ENCODE measurements at regions not wholly inside any gene's neighbourhood (a gene's known extent, or its start where the extent isn't known, plus 50 kb on each side); places are given as distances from the start of the nearest gene placed in this dataset.

DNA sequence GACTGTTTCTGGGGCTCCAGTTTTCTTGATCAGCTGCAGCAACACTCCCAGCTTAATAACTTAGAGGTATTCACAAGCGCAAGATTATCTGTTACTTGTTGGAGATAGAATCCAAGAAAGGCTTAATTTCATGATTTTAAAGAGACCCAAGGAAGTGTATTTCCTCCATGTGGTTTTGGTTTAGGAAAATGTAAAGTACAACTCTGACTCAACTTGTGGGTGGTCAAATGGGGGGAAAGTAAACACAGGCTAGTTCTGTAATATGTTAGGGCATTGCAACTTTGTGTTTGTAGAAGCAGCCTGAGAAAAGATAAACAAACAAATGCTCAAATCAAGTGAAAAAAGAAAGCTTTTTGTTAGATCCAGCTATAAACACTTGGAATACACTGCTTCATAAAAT lies 90.1 kb upstream of the COL3A1 start:
- H3K36me3 ChIP-seq = no peaks in the 10 kb centered on the region
- no peaks in the 10 kb centered on the region for H3K9me3 ChIP-seq (replicated peaks in 1 of 11)
- no peak overlapping the region for H3K9ac ChIP-seq
- TF ChIP-seq Cebpa-rat (IDR thresholded peaks at IDR 0.05) = no peak
- H3K27ac ChIP-seq = peak overlapping the region in 2 of 11 experiments; percentile 1 to 15; a peak in 2 of 22 replicates
- no peak overlapping the region for H3K4me3 ChIP-seq
- peak overlapping the region in 9 of 11 experiments; percentile 15 to 71 (median 24); a peak in 10 of 22 replicates for H3K4me2 ChIP-seq
- no peaks in the 10 kb centered on the region for H3K27me3 ChIP-seq
- no peaks in the 10 kb centered on the region for H4K20me1 ChIP-seq
- H3K4me1 ChIP-seq = peaks cover 0 to 15% (median 8%) of the 10 kb centered on the region in 10 experiments; a peak in 12 of 20 replicates

GRCh38 chr2:188884517-188884916 lies 89.7 kb upstream of the COL3A1 start:
- Histone ChIP-seq H3K27ac (peak overlapping the region in 1 of 11 experiments; percentile 15; a peak in 1 of 22 replicates), H3K27me3 (no peaks in the 10 kb centered on the region), H3K9me3 (replicated peaks in 1 of 11) (no peaks in the 10 kb centered on the region), H3K9ac (no peak overlapping the region), H4K20me1 (no peaks in the 10 kb centered on the region), H3K4me2 (peak overlapping the region in 5 of 11 experiments; percentile 24 to 71 (median 37); a peak in 7 of 22 replicates), H3K36me3 (no peaks in the 10 kb centered on the region), H3K4me1 (peaks cover 0 to 15% (median 8%) of the 10 kb centered on the region in 10 experiments; a peak in 12 of 20 replicates), H3K4me3 (no peak overlapping the region)
- no peak; a peak in 1 of 22 replicates for TF ChIP-seq Cebpa-rat (IDR thresholded peaks at IDR 0.05)

DNA sequence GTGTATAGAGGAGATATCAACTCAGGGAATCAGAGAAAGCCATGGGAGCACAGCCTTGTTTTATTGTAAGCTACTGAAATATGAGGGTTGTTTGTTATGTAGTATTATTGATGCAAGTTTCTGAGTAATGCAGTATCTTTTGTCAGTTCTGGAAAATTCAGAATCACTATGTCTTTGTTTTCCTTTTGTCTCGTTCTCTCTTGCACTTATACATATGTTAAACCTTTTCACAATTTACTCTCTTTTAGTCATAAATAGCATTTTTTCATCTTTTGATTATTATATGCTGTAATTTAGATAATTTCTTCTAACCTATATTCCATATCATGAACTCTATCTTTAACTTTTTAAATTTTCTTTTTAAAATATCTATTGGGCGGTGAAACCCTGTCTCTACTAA lies 85.0 kb upstream of the COL3A1 start:
- peaks cover 0 to 7% (median 2%) of the 10 kb centered on the region in 10 experiments; a peak in 11 of 20 replicates for H3K4me1 ChIP-seq
- H3K9me3 ChIP-seq (replicated peaks in 1 of 11) = peaks cover 0 to 10% (median 3%) of the 10 kb centered on the region in 11 experiments; a peak in 4 of 22 replicates
- H3K9ac ChIP-seq = no peak overlapping the region
- H3K27me3 ChIP-seq = no peaks in the 10 kb centered on the region
- TF ChIP-seq Cebpa-rat (IDR thresholded peaks at IDR 0.05) = no peak
- H3K4me2 ChIP-seq = no peak overlapping the region
- H3K36me3 ChIP-seq = no peaks in the 10 kb centered on the region
- no peaks in the 10 kb centered on the region for H4K20me1 ChIP-seq
- no peak overlapping the region for H3K27ac ChIP-seq
- no peak overlapping the region for H3K4me3 ChIP-seq

DNA sequence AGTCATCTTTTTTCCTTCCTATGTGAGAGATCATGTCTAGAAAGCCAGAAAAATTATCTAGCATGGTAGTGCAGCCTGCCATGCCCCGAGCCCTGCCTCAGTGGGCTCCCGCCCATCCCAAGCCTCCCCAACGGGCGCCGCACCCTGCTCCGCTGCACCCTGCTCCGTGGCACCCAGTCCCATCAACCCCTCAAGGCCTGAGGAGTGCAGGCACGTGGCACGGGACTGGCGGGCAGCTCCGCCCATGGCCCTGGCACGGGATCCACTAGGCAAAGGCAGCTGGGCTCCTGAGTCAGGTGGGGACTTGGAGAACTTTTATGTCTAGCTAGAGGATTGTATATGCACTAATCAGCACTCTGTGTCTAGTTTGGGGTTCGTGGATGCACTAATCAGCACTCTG lies 83.4 kb upstream of the COL3A1 start:
- no peak overlapping the region for H3K9ac ChIP-seq
- no peak for TF ChIP-seq Cebpa-rat (IDR thresholded peaks at IDR 0.05)
- H3K36me3 ChIP-seq = no peaks in the 10 kb centered on the region
- peaks cover 0 to 10% (median 3%) of the 10 kb centered on the region in 11 experiments; a peak in 4 of 22 replicates for H3K9me3 ChIP-seq (replicated peaks in 1 of 11)
- no peak overlapping the region for H3K4me2 ChIP-seq
- no peaks in the 10 kb centered on the region for H3K4me1 ChIP-seq
- no peaks in the 10 kb centered on the region for H4K20me1 ChIP-seq
- no peaks in the 10 kb centered on the region for H3K27me3 ChIP-seq
- no peak overlapping the region for H3K4me3 ChIP-seq
- no peak overlapping the region for H3K27ac ChIP-seq

- TF ChIP-seq Cebpa-rat (IDR thresholded peaks at IDR 0.05) = no peak
- Histone ChIP-seq H3K4me2 (no peak overlapping the region), H3K36me3 (no peaks in the 10 kb centered on the region), H3K27me3 (no peaks in the 10 kb centered on the region), H3K9ac (no peak overlapping the region), H4K20me1 (no peaks in the 10 kb centered on the region), H3K27ac (no peak overlapping the region), H3K4me3 (no peak overlapping the region), H3K9me3 (replicated peaks in 1 of 11) (peaks cover 0 to 10% (median 3%) of the 10 kb centered on the region in 11 experiments; a peak in 4 of 22 replicates), H3K4me1 (no peaks in the 10 kb centered on the region)
These were observed 81.5 kb upstream of the COL3A1 start for GRCh38 chr2:188892636-188893035.

DNA sequence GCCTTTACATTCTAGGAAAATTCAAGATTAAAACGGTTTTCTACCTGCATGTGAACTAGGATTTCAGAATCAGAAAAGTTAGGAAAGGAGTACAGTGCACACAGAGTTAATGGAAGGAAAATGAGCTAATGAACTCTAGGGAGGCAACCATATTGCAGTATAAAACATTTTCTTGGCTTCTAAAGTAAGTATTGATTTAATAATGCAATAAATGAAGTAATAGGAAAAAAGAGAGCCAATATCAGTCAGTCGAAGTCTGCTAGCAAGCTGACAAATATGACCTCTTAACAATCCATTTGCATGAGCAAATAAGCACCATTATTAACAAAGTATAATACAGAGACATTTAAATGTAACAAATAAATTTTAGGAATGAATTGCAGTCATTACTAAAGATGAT lies 80.2 kb upstream of the COL3A1 start:
- no peaks in the 10 kb centered on the region for H3K36me3 ChIP-seq
- H3K27me3 ChIP-seq = no peaks in the 10 kb centered on the region
- H3K9me3 ChIP-seq (replicated peaks in 1 of 11) = peaks cover 0 to 10% (median 3%) of the 10 kb centered on the region in 11 experiments; a peak in 4 of 22 replicates

DNA sequence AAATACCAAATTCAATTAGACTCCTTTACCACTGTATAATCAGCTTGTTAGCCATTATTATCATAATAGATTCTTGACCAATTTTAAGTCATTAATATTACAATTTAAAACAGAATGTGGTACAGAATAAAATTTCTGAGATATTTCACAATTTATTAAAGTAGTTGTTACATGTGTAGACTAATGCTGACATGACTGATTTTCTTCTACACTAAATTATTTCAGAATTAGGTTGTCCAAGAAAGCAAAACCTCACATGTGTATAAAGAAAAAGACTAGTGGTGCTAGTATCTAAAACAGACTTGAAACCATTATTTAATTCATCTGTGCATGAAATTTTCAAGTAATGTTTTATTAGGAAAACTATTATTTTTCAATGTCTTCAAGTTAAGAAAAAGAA lies 79.2 kb upstream of the COL3A1 start:
- H3K27ac ChIP-seq = no peak overlapping the region
- no peaks in the 10 kb centered on the region for H3K36me3 ChIP-seq
- TF ChIP-seq Cebpa-rat (IDR thresholded peaks at IDR 0.05) = no peak
- no peak overlapping the region for H3K4me2 ChIP-seq
- peaks cover 0 to 10% (median 3%) of the 10 kb centered on the region in 11 experiments; a peak in 4 of 22 replicates for H3K9me3 ChIP-seq (replicated peaks in 1 of 11)
- H3K4me1 ChIP-seq = no peaks in the 10 kb centered on the region
- no peaks in the 10 kb centered on the region for H4K20me1 ChIP-seq
- H3K27me3 ChIP-seq = no peaks in the 10 kb centered on the region
- no peak overlapping the region for H3K9ac ChIP-seq
- no peak overlapping the region for H3K4me3 ChIP-seq

More for the DNA sequence above, 80.2 kb upstream of the COL3A1 start:
- Histone ChIP-seq H4K20me1 (no peaks in the 10 kb centered on the region), H3K4me2 (no peak overlapping the region), H3K27ac (no peak overlapping the region), H3K4me1 (no peaks in the 10 kb centered on the region), H3K4me3 (no peak overlapping the region), H3K9ac (no peak overlapping the region)
- TF ChIP-seq Cebpa-rat (IDR thresholded peaks at IDR 0.05) = no peak

GRCh38 chr2:188897096-188897495 lies 77.1 kb upstream of the COL3A1 start:
- H3K27me3 ChIP-seq = no peaks in the 10 kb centered on the region
- no peak overlapping the region for H3K4me2 ChIP-seq
- no peaks in the 10 kb centered on the region for H4K20me1 ChIP-seq
- TF ChIP-seq Cebpa-rat (IDR thresholded peaks at IDR 0.05) = no peak
- no peaks in the 10 kb centered on the region for H3K36me3 ChIP-seq
- no peaks in the 10 kb centered on the region for H3K9me3 ChIP-seq (replicated peaks in 1 of 11)
- no peak overlapping the region for H3K9ac ChIP-seq
- no peaks in the 10 kb centered on the region for H3K4me1 ChIP-seq
- H3K4me3 ChIP-seq = no peak overlapping the region
- no peak overlapping the region for H3K27ac ChIP-seq

GRCh38 chr2:188898261-188898660 lies 75.9 kb upstream of the COL3A1 start:
- Histone ChIP-seq H3K4me3 (no peak overlapping the region), H3K9me3 (replicated peaks in 1 of 11) (no peaks in the 10 kb centered on the region), H4K20me1 (no peaks in the 10 kb centered on the region), H3K9ac (no peak overlapping the region), H3K27me3 (no peaks in the 10 kb centered on the region), H3K27ac (no peak overlapping the region), H3K4me2 (no peak overlapping the region), H3K36me3 (no peaks in the 10 kb centered on the region), H3K4me1 (peaks cover 0 to 11% (median 0%) of the 10 kb centered on the region in 10 experiments; a peak in 5 of 20 replicates)
- no peak for TF ChIP-seq Cebpa-rat (IDR thresholded peaks at IDR 0.05)

GRCh38 chr2:188902901-188903491 lies 71.2 kb upstream of the COL3A1 start:
- no peak overlapping the region for H3K9ac ChIP-seq
- no peak for TF ChIP-seq Cebpa-rat (IDR thresholded peaks at IDR 0.05)

More at GRCh38 chr2:188902901-188903491, 71.2 kb upstream of the COL3A1 start:
- no peak overlapping the region for H3K4me3 ChIP-seq
- no peaks in the 10 kb centered on the region for H3K36me3 ChIP-seq
- H3K27ac ChIP-seq = peak overlapping the region in 4 of 11 experiments; percentile 2 to 56 (median 32); a peak in 6 of 22 replicates
- H3K4me1 ChIP-seq = peaks cover 0 to 12% (median 0%) of the 10 kb centered on the region in 10 experiments; a peak in 5 of 20 replicates
- peak overlapping the region in 3 of 11 experiments; percentile 3 to 74 (median 33); a peak in 3 of 22 replicates for H3K4me2 ChIP-seq
- 0 out of 22 replicates have a peak, but pooled peaks cover 0 to 6% (median 0%) of the 10 kb centered on the region in 11 experiments for H3K9me3 ChIP-seq (replicated peaks in 1 of 11)
- no peaks in the 10 kb centered on the region for H3K27me3 ChIP-seq
- H4K20me1 ChIP-seq = no peaks in the 10 kb centered on the region

All from BLaER1 treated with 17β-estradiol and CSF1 and Interleukin-3, amounts not matched to agents 10 nM and 100 nM (cell line).